ENCODE measurements at regions not wholly inside any gene's neighbourhood (a gene's known extent, or its start where the extent isn't known, plus 50 kb on each side); places are given as distances from the start of the nearest gene placed in this dataset.

DNA sequence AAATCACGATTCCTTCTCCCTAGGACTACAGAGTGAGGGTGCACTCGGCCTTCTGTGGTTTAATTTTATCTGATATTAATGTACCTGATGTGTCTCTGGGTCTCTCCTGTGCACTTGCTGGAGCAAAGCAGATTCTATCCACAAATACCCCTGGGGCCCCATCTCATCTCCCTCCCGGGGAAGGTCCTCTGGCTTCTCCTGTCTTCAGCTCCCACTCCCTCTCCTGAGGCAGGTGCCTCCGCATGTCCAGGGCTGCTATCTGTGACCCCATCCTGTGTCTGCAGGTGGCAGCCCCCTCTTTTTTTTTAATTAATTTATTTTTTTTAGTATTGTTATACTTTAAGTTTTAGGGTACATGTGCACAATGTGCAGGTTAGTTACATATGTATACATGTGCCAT, 558.7 kb downstream of the BRD1 start:
- DNase-seq = no peak

DNA sequence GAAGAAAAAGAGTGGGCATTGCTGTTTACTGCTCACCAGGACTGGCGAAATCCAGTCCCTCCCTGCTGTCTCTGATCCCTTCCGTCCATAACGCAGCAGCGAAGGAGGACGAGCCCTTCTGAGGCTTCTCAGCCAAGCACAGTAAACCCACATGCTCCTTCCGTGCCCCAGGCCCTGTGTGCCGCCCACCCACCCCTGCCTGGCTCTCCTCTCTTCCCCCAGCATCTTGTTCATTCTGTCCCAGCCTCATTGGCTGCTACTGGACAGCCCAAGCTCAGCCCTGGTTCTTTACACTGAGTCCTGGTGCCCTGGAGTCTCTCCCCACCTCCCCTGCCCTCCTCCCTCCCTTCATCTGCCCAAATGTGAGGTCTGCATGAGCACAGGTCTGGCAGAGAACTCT, 559.7 kb downstream of the BRD1 start:
- no peak for DNase-seq

DNA sequence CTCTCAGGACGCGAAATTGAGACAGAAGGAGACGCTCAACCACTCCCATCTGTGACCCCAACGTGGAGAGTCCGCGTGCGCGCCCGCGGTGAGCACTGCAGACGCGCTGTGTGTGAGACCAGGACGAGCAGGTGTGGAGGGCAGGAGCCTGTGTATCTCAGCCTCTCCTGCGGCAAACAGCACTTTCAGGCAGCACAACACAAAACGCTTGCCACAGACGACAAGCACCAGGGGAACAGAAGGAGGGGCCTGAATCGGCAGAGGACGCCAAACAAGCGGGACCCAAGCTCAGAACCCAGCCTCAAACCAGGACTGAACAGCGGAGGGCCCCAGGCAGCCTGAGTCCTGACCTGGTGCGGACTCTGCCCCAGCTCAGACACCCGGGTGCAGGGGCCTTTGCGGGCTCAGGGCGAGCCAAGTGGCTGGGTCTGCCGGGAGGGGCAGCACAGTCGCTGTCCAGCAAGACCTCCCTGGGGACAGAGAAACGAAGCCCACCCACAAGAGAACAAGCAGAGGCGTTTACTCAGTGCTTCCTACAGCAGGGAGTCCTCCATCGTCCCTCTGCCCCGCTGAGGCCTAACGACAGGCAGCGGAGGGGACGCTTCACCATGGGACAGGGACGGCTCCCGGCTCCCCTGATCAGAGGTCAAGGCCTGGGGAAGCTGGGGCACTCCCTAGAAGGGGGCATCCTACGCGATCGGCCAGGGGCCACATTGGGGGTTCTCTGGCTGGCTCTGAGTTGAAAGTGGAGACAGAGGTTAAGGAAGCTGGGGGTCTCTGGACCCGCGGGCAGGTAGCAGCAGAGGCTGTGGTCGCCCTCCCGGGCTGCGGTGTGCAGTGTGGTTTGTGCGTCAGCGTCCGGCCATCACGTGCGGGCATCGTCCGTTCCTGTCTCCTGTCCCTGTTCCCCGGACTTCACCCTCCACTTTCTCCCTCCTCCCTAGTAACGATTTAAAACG, 560.8 kb downstream of the BRD1 start:
- no peak for DNase-seq

DNA sequence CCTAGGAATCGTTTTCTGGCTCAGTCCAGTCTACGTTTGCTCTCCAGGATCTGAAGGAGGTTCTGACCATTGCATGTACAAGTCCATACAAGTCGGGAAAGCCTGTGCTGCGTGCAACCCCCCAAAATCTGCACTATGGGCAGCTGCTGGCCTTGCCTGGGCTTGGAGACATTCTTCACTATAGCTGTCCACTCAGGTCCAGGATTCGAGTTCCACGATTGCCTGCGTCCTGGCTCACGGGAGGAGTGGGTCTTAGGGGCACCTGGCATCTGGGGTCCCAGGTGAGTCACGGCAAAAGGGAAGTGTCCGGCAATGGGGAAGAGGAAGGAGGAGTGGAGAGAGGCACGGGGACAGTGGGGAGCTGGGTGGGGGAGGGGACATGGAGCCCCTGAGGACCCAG, 563.0 kb downstream of the BRD1 start:
- DNase-seq = no peak

DNA sequence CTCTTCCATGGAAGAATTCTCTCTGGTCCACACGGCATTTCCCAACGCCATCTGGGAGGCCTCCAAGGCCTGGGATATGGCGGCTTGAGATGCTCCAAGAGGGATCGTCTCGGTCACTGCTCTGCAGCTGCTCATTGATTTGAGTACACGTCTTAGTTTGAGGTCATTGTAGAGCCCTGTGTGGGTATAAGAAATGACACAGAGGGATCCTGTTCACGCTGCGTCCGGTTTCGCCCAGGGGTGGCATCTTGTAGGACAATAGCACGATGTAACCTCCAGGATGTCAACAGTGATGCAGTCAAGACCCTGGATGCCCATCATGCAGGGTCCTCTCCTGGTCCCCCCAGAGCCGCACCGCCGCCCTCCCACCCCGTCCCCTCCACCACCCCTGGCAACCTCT, 564.6 kb downstream of the BRD1 start:
- DNase-seq = no peak

DNA sequence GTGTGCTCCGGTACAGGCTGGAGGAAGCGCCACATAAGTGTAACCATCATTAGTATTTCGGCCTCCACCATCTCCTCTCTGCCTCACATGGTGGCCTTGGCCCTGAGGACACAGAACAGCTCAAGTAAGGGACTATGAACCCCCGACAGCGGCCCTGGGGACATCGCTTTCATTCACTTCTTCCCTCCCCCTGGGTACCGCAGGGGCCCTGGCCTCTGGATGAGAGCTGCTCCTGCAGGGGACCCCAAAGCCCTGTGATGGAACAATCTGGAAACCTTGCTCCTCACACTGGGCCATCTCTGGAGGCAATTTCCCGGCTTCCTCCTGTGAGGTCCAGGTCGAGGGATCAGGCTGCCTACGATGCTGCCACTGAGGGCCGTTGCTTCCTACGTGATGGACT, 565.5 kb downstream of the BRD1 start:
- no peak for DNase-seq

DNA sequence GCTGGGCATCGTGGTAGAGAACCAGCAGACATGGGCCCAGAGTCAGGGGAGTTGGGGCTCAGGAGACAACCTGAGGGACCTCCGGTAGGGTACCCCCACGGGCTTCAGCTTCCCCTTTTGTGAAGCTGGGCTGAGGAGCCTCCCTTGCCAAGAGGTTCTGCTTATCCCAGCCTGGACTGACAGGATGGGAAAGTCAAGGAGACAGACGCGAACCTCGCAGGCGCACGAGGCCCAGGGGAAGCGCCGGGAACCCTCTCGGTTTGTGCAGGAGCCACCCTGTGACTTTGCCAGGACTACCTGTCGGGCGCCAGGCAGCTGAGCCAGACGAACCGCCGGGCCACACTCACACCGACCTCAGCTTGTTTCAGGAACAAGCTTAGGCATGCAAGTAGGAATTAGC, 566.1 kb downstream of the BRD1 start:
- DNase-seq = peak; percentile 37

DNA sequence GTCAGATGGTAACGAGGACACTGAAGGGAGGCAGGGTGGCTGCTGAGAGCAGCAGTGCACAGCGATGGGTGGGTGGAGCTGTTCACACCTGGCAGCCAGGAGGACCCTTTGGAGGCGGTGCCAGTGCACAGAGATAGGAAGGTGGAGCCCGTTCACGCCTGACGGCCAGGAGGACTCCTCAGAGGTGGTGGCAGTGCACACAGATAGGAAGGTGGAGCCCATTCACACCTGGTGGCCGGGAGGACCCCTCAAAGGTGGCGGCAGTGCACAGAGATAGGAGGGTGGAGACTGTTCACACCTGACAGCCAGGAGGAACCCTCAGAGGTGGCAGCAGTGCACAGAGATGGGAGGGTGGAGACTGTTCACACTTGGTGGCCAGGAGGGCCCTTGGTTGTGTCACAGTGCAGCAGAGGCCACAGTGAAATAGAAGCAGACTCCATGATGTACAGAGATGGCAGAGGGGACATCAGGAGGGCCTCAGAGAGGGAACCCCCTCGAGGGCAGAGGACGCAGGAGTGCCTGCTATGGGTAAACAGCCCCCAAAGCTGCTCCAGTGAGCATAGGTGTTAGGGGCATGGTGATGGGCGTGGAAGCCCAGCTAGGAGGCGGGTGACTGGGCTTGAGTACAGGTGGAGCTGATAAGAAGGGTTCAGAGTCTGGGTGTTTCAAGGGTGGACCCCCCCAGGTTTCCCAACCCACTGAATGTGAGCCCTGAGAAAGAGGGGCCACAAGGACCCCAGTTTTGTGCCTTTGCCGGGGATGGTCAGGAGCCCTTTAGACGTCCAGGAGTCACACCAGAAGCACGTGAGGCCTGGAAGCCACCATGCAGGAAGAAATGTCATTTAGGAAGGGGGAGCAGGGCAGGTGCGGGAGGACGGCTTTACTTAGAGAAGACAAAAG, 566.7 kb downstream of the BRD1 start:
- DNase-seq = no peak

DNA sequence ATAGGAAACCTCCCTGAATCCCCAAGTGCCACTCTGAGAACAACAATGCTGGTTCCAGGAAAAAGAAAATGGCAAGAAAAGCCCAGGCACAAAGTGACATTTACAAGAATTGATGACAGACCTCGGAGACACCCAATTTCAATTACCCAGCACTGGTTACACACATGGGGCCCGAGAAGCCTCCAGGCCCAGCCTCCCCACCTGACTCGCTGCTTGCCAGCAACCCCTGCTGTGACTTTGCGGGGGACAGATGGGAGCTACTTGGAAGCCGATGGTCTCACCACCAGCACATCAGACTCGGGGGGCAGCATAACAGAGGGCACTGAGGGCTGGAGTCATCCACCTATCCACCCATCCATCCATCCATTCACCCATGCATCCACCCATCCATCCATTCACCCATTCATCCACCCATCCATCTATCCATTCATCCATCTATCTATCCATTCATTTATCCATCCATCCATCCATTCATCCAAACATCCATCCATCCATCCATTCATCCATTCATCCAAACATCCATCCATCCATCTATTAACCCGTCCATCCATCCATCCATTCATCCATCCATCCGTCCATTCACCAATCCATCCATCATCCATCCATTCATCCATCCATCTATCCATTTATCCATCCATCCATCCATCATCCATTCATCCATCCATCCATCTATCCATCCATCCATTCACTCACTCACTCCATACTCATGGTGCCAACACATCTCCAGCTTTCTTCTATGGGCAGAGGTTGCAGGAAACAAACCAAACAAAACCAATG, 567.6 kb downstream of the BRD1 start:
- DNase-seq = no peak

DNA sequence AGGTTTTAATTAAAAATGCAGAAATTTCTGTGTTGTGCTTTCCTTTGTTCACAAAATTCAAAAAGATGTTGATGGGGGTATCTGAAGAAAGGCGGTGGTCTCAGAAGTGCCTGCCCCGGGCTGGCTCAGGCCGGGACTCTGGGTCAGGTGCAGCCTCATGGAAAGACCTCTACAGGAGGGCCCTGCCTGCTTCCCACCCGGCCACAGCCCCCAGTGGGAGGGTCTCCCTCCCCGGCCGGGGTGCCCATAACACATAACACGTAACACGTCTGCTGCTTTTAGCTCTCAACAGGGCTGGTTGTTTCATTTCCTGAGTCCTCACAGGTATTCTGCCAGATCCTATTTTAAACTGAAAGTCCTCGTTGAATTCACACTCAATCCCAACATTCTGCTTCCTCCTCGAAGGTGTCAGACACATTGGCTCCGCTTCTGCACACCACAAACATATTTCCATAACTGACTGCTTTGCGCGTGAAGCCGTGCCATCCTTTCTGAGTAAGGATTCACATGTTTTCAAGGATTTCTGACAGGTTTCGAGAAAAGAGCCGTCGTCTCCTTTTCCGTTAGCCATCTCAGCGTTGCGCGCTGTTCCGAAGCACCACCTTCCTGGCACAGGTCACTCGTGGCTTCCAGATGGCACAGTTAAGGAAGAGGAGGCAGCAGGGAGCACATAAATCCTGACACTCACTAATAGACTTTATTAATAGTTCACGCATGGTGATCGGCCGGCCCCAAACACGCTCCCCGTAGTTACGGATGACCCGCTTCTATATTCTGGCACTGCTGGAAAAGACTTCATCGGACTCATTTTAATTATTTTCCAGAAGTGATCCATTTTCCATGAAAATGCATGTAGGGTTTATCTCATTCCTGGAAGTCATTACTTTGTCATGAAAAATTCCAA, 569.3 kb downstream of the BRD1 start:
- DNase-seq = no peak

DNA sequence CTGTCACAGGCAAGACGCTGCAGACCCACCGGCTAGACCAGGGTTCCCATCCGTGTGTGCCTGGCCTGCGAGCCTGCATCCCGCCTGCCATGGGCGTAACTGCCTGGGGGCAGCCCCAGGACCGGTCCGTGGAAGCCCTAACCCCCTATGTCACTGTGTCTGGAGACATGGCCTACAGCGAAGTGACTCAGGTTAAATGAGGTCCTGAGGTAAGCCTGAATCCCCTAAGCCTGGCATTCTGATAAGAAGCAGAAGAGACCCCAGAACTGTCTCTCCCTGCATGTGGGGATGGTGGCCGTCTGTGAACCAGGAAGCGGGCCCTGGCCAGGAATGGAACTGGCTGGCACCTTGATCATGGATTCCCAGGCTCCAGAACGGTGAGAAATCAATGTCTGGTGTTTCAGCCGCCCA, 570.1 kb downstream of the BRD1 start:
- DNase-seq = no peak

DNA sequence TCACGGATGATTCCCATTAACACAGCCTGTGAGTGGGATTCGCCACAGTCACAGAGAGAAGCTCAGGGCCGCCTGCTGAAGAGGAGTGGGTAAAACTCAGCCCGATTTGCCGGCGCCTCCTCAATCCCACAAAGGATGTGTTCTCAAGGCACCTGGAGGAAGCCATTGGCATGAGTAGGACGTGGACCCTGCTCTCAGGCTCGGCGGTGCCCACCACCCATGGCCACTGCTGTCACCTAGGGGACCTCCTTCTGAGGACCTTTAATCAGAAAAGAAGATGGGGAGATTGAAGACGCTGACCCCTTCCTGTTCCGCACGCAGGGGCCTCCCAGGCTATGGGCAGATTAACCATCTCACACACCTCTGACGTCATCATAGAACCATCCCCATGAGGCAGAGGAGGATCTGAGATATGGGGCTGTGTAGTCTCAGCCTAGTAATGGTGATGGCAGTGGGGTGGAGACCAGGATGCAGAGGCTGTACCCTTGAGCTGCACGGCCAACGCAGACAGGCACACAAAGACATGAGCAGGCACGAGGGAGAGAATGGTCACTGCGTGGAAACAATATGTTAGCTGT, 571.8 kb downstream of the BRD1 start:
- DNase-seq = no peak

DNA sequence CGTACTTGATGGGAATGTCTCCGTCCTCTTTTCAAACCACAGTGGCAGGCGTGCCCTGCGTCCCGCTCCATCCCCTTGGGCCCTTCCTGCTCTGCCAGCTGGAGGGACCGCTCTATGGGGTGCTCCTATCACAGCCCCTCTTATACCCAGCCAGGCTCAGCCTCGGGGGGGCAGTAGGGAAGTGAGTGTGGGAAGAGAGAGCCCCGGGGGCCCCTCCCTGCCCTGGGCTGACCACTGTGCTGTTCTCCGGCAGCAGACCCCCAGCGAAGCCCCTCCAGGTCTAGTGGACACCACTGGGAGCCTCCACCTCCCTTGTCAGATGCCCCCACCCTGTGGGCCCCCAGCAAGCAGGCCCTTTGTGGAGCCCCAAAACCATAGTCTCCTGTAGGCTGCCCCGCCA, 572.5 kb downstream of the BRD1 start:
- DNase-seq = no peak

DNA sequence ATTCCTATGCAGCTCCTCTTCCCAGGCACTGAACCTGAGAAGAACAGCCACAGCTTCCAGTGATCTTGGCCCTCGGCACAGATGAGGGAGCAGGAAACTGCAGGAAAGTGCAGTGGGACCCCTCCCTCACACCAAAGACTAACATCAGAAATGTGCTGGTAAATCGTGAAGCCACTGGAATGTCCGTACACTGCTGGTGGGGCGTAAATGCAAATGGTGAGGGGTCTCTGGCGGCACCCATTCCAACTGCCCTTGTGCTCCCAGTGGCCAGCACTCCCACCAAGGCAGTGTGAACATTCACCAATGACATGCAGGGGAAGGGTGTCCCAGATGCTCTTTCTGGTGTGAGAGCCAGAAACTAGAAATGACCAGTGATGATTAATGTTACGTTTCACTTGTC, 574.0 kb downstream of the BRD1 start:
- no peak for DNase-seq

DNA sequence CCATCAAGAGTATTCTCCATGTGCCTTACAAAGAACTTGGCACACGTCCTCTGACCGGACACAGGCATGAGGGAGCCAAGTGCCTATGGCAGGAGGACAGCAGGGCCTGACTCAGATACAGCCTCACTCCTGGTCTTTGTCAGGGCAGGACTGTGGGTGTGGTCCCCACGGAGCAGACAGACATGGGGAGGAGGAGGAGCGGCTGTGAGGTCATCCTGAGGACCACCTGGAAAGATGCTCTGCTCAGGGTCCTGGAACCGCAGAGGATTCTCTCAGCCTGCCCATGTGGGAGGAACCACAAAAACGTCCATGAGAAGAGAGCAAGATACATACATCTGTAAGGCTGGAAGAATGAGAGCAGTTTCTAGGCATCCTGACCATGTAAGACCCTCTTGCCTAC, 576.3 kb downstream of the BRD1 start:
- no peak for DNase-seq

DNA sequence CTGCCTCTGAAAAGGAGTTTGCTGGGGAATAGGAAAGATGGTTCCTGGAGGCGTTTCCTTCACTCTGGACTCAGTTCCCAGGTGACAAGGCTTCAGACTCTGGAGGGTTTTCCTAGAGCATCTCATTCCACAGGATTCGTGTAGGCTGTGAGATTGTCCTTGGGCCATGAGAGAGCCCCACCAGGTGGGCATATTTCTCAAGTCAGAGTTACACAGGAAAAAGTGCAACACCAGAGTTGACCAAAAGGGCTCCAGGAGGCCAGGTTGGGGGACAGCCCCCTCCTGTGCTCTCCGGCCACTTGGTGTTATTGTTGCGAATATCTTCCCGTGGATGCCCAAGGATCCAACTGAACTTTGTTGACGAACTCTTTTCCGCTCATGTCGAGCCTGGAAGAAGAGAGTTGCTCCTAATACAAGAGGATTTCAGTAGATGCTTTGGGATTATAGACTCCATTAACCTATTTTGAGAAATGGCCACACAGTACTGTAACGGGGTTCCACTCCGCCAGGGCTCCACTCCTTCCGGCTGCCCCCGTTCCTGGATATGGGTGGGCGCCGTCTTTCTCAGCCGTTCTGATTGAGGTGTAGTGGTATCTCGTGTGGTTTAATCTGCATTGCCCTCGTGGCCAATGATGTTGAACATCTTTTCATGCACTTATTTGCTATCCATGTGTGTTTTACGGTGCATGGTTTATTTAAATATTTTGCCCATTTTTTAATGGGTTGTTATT, 580.3 kb downstream of the BRD1 start:
- no peak for DNase-seq

DNA sequence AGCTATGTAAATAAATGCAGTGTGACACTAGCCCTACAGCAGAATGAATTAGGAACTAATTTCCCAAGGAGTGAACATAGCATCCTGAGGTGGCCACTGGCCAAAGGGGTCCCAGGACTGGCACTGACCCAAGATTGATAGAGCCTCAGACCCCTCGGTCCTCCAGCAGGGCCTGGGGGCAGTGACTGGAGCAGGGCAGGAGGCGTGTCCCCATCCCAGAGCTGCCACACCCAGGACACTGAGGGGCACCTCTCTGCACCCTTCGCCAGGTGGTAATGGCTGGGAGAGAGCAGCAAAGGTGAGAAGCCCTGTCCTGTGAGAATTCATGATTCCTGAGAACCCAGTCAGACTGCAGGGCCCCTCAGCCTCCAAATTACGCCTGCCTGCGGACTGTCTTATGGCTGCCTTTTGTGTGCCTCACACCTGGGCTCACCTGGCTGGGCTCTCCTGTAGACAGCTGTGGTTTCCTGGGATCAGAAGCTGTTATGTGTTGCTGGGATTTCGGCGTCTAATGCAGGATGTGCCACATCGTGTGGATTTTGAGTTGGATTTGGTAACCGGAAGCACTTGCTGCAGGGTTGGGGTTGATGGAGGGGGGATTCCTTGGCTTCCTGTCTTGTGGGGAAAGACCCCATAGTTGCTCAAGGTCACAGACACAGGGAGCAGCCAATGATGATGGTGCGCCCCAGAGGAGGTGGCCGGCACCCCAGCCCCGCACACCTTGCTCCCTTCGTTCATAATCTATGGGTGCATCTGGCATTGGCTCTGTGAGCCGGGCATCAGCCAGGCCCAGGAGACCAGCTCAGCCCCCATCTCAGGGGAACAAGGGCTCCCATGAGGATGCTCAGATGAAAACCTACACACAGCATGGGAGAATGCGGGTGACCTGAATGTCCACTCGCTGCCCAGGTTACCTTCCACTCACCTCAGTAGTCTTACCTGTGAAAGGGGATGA, 582.9 kb downstream of the BRD1 start:
- no peak for DNase-seq

DNA sequence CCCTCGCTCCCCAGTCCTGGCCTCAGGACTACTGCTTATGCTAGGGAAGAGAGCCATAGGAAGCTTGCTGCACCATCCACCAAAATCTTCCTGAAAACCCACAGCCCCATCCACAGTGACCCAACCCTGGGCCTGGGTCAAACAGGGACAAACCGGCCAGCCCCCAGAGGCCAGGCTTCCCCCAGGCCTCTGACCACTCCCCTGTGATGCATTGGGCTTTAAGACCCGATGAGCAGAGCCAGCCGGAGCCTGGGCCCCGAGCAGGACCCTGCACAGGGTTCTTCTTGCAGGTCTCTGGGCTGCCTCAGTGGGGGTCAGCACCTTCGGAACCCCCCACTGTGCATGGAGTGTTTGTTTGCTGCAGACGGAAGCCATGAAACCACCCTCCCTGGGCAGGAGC, 583.7 kb downstream of the BRD1 start:
- no peak for DNase-seq

DNA sequence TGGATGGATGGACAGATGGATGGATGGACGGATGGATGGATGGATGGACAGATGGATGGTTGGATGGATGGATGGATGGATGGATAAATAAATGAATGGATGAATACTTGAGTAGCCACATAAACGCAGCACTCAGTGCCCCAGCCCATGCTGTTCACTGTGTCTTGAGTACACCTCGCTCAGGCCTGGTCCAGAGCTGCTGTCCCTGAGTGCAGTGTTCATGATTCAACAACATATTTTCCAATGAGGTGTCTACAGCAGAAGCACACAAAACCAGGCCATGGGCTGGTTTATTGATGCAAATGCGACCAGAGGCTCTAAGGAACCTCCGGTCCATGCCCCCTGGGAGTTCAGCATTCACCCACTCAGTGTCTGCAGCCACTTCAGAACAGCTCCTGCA, 584.3 kb downstream of the BRD1 start:
- no peak for DNase-seq

DNA sequence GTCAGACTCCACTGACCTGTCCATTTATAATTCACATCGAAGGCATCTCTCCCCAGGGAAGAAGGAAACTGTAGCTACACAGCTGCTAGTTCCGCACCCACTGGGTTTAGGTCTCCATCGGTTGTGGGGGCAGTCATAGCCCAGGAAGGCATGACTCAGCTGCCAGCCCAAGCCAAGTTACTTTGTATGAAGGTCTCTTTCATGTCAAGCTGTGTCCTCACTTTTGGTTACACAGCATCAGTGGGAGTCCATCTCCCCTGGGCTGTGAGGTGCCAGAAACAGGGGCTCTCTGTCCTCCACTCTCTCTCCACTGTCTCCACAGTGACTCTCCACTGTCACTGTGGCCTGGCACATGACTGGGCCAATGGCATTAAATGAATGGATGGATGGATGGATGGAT, 585.2 kb downstream of the BRD1 start:
- no peak for DNase-seq

Measured in NCI-H345 (cell line).